ENCODE measurements at regions not wholly inside any gene's neighbourhood (a gene's known extent, or its start where the extent isn't known, plus 50 kb on each side); places are given as distances from the start of the nearest gene placed in this dataset.

DNA sequence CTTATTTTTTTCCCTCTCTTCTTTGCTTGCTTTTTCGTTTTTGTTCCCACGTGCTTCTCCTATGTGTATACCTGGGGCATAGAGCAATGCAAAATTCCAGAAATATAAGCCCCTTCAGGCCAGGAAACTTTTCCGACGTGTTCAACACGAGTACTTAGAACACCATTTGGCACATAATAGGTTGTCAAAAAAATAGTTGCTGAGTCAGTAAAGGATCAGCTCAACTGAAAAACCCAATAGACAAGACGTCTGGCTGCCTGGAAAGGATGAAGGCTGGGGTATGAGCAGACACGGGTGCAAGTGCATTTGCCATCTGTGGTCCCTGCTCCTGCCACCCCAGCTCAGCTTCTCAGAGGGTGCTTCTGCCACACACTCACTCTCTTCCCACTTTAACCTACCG is 823.0 kb upstream of the SOX11 start:
- H2BK15ac ChIP-seq (ENCODE audit: low read length): no peak overlapping the region
- no peak overlapping the region for H2AFZ ChIP-seq (ENCODE audit: low read length)
- no peak overlapping the region for H2AK5ac ChIP-seq (ENCODE audit: low read depth, low read length)
- H4K91ac ChIP-seq (ENCODE audit: low read depth, low read length, poor library complexity): no peak overlapping the region
- H4K8ac ChIP-seq (ENCODE audit: low read depth, low read length): no peak overlapping the region
- WGBS, 2 donors (ENCODE audit: extremely low coverage in 2 of 2, insufficient read length in 2 of 2, insufficient replicate concordance in 1 of 2): no CpG with 5 or more reads among the region's 8 CpGs
- H3K9me3 ChIP-seq (replicated peaks in 1 of 2; ENCODE audit: control insufficient read depth in 2 of 2, insufficient read depth in 1 of 2, low read depth in 1 of 2, low read length in 2 of 2): no peaks in the 10 kb centered on the region
- no peak for DNase-seq (ENCODE audit: low spot score)
- H3K79me1 ChIP-seq (ENCODE audit: low read depth, low read length): no peaks in the 10 kb centered on the region
- H3K4ac ChIP-seq (ENCODE audit: low read length): no peak overlapping the region
- H2BK12ac ChIP-seq (ENCODE audit: low read length): no peak overlapping the region
- no peak overlapping the region for H3K23ac ChIP-seq (ENCODE audit: low read depth, low read length, poor library complexity)
- H3K4me3 ChIP-seq (ENCODE audit: low read length in 2 of 2): no peak overlapping the region
- H3K4me1 ChIP-seq (ENCODE audit: control insufficient read depth in 2 of 2, insufficient read depth in 1 of 2, low read depth in 1 of 2, low read length in 2 of 2): peaks cover 0 to 2% of the 10 kb centered on the region in 2 donors
- no peak overlapping the region for H3K27ac ChIP-seq (replicated peaks; ENCODE audit: low read length)
- no peak overlapping the region for H3K18ac ChIP-seq (ENCODE audit: low read length)
- H3K36me3 ChIP-seq (replicated peaks in 1 of 2; ENCODE audit: control insufficient read depth in 2 of 2, insufficient read depth in 2 of 2, low read length in 2 of 2): no peaks in the 10 kb centered on the region
- no peak overlapping the region for H3K14ac ChIP-seq (ENCODE audit: low read length)
- no peak overlapping the region for H3K4me2 ChIP-seq (ENCODE audit: insufficient read depth, low read length, poor library complexity, severe bottlenecking)
- H2BK5ac ChIP-seq (ENCODE audit: low read length): no peak overlapping the region
- H3K27me3 ChIP-seq (ENCODE audit: control insufficient read depth in 3 of 3, insufficient read depth in 3 of 3, low read depth in 1 of 3, low read length in 3 of 3): no peaks in the 10 kb centered on the region
- no peak overlapping the region for H2BK120ac ChIP-seq (ENCODE audit: low read depth, low read length)
- H3K9ac ChIP-seq (ENCODE audit: low read depth, low read length, poor library complexity): no peak overlapping the region

DNA sequence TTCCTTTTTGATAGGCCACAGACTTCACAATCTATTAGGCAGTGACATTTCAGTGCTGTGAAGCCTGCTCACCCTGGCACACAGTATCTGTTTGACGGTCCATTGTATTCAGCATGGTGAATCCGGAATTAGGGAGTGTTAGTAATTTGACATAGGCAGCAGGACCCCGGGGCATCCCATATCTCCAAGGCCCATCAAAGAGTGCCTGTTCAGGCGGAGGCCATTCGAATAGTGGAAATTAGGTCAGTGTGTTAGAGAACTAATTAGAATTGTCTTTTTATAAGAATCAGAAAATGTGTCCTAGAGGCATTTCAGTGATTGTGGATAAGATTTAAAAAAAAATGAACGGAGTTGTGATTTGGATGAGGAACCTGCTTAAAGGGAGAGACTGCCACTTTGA is 818.8 kb upstream of the SOX11 start:
- 100% methylated on average over 1 of the region's 6 CpGs; no CpG with 5 or more reads in 1 of the 2 donors for WGBS, 2 donors (ENCODE audit: extremely low coverage in 2 of 2, insufficient read length in 2 of 2, insufficient replicate concordance in 1 of 2)
- Histone ChIP-seq H2BK120ac (ENCODE audit: low read depth, low read length) (no peak overlapping the region), H3K4ac (ENCODE audit: low read length) (no peak overlapping the region), H4K8ac (ENCODE audit: low read depth, low read length) (no peak overlapping the region), H2BK15ac (ENCODE audit: low read length) (no peak overlapping the region), H3K4me2 (ENCODE audit: insufficient read depth, low read length, poor library complexity, severe bottlenecking) (no peak overlapping the region), H3K14ac (ENCODE audit: low read length) (no peak overlapping the region), H3K27me3 (ENCODE audit: control insufficient read depth in 3 of 3, insufficient read depth in 3 of 3, low read depth in 1 of 3, low read length in 3 of 3) (no peaks in the 10 kb centered on the region), H3K79me1 (ENCODE audit: low read depth, low read length) (no peaks in the 10 kb centered on the region), H2AFZ (ENCODE audit: low read length) (no peak overlapping the region), H3K4me3 (ENCODE audit: low read length in 2 of 2) (no peak overlapping the region), H3K4me1 (ENCODE audit: control insufficient read depth in 2 of 2, insufficient read depth in 1 of 2, low read depth in 1 of 2, low read length in 2 of 2) (peaks cover 2 to 5% of the 10 kb centered on the region in 2 donors), H2AK5ac (ENCODE audit: low read depth, low read length) (no peak overlapping the region), H2BK12ac (ENCODE audit: low read length) (no peak overlapping the region), H3K9ac (ENCODE audit: low read depth, low read length, poor library complexity) (no peak overlapping the region), H3K27ac (replicated peaks; ENCODE audit: low read length) (no peak overlapping the region), H3K36me3 (replicated peaks in 1 of 2; ENCODE audit: control insufficient read depth in 2 of 2, insufficient read depth in 2 of 2, low read length in 2 of 2) (no peaks in the 10 kb centered on the region), H3K18ac (ENCODE audit: low read length) (no peak overlapping the region), H4K91ac (ENCODE audit: low read depth, low read length, poor library complexity) (no peak overlapping the region), H3K9me3 (replicated peaks in 1 of 2; ENCODE audit: control insufficient read depth in 2 of 2, insufficient read depth in 1 of 2, low read depth in 1 of 2, low read length in 2 of 2) (no peaks in the 10 kb centered on the region), H2BK5ac (ENCODE audit: low read length) (no peak overlapping the region), H3K23ac (ENCODE audit: low read depth, low read length, poor library complexity) (no peak overlapping the region)
- no peak for DNase-seq (ENCODE audit: low spot score)

DNA sequence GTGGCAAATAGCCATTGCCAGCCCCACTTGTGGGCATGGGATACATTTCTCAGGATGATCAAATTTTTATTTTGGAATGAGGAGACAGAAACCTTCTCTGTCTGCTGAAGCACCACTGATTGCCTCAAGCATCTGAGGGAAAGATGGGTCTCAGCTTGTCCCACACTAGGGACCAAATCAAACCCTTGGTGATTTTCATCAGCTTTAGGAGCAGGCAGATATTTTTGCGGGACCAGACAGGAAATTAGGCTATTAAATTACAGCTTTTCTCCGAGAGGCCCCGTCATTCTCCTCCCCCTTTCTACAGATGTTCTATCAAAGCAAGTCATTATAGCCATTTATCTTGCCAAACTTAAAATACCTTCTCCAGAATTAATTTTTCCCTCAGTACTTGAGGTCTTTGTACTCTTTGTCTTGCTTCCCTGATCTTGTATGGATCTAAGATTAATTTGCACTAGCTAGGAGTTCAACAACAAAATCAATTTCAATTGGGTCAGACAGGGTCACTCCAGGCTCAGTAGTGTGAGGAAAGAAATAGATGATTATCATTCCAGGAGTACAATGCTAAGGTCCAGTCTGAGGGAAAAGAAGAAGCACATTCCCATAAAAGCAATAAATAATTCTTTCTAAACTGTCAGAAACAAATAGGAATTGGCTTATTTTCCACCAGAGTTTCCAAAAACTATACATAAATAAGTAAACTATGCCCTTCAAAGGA is 818.1 kb upstream of the SOX11 start:
- H3K4ac ChIP-seq (ENCODE audit: low read length): no peak overlapping the region
- no peak overlapping the region for H3K23ac ChIP-seq (ENCODE audit: low read depth, low read length, poor library complexity)
- no peak overlapping the region for H4K91ac ChIP-seq (ENCODE audit: low read depth, low read length, poor library complexity)
- H3K9ac ChIP-seq (ENCODE audit: low read depth, low read length, poor library complexity): no peak overlapping the region
- no peak overlapping the region for H2BK120ac ChIP-seq (ENCODE audit: low read depth, low read length)
- no peak overlapping the region for H2BK12ac ChIP-seq (ENCODE audit: low read length)
- no peaks in the 10 kb centered on the region for H3K27me3 ChIP-seq (ENCODE audit: control insufficient read depth in 3 of 3, insufficient read depth in 3 of 3, low read depth in 1 of 3, low read length in 3 of 3)
- WGBS, 2 donors (ENCODE audit: extremely low coverage in 2 of 2, insufficient read length in 2 of 2, insufficient replicate concordance in 1 of 2): no CpG with 5 or more reads among the region's 3 CpGs
- H3K4me2 ChIP-seq (ENCODE audit: insufficient read depth, low read length, poor library complexity, severe bottlenecking): no peak overlapping the region
- no peak for DNase-seq (ENCODE audit: low spot score)
- no peak overlapping the region for H3K27ac ChIP-seq (replicated peaks; ENCODE audit: low read length)
- no peak overlapping the region for H3K14ac ChIP-seq (ENCODE audit: low read length)
- H3K9me3 ChIP-seq (replicated peaks in 1 of 2; ENCODE audit: control insufficient read depth in 2 of 2, insufficient read depth in 1 of 2, low read depth in 1 of 2, low read length in 2 of 2): no peaks in the 10 kb centered on the region
- no peak overlapping the region for H2BK15ac ChIP-seq (ENCODE audit: low read length)
- no peak overlapping the region for H3K18ac ChIP-seq (ENCODE audit: low read length)
- no peak overlapping the region for H3K4me3 ChIP-seq (ENCODE audit: low read length in 2 of 2)
- H2BK5ac ChIP-seq (ENCODE audit: low read length): no peak overlapping the region
- H2AFZ ChIP-seq (ENCODE audit: low read length): peak overlapping the region; percentile 52
- peaks cover 2 to 5% of the 10 kb centered on the region in 2 donors for H3K4me1 ChIP-seq (ENCODE audit: control insufficient read depth in 2 of 2, insufficient read depth in 1 of 2, low read depth in 1 of 2, low read length in 2 of 2)
- no peak overlapping the region for H2AK5ac ChIP-seq (ENCODE audit: low read depth, low read length)
- H3K36me3 ChIP-seq (replicated peaks in 1 of 2; ENCODE audit: control insufficient read depth in 2 of 2, insufficient read depth in 2 of 2, low read length in 2 of 2): no peaks in the 10 kb centered on the region
- H3K79me1 ChIP-seq (ENCODE audit: low read depth, low read length): no peaks in the 10 kb centered on the region
- no peak overlapping the region for H4K8ac ChIP-seq (ENCODE audit: low read depth, low read length)

DNA sequence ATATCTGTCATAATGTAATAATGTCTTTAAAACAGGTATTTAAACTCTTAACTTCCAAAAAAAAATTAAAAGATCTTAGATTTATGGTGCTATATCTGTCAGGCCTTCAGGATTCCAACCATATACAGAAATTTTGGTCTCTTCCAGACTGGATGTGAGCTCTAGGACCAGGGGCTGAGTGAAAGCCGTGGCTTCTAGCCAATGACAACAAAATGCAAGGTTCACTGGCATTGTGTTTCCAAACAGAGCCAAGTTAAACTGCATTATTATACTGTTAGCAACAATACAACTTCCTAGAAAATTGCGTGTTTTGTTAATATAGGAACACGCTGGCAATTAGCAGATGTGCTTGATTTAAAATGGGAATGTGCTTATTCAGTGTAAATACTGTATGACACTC is 809.8 kb upstream of the SOX11 start:
- H3K23ac ChIP-seq (ENCODE audit: low read depth, low read length, poor library complexity): no peak overlapping the region
- H3K27me3 ChIP-seq (ENCODE audit: control insufficient read depth in 3 of 3, insufficient read depth in 3 of 3, low read depth in 1 of 3, low read length in 3 of 3): no peaks in the 10 kb centered on the region
- no peak overlapping the region for H2BK120ac ChIP-seq (ENCODE audit: low read depth, low read length)
- no peak overlapping the region for H4K91ac ChIP-seq (ENCODE audit: low read depth, low read length, poor library complexity)
- no peak overlapping the region for H3K14ac ChIP-seq (ENCODE audit: low read length)
- no peak overlapping the region for H3K4ac ChIP-seq (ENCODE audit: low read length)
- no peaks in the 10 kb centered on the region for H3K36me3 ChIP-seq (replicated peaks in 1 of 2; ENCODE audit: control insufficient read depth in 2 of 2, insufficient read depth in 2 of 2, low read length in 2 of 2)
- H3K18ac ChIP-seq (ENCODE audit: low read length): no peak overlapping the region
- H2BK15ac ChIP-seq (ENCODE audit: low read length): no peak overlapping the region
- H3K4me1 ChIP-seq (ENCODE audit: control insufficient read depth in 2 of 2, insufficient read depth in 1 of 2, low read depth in 1 of 2, low read length in 2 of 2): no peaks in the 10 kb centered on the region
- H3K79me1 ChIP-seq (ENCODE audit: low read depth, low read length): no peaks in the 10 kb centered on the region
- no peak overlapping the region for H4K8ac ChIP-seq (ENCODE audit: low read depth, low read length)
- H3K4me2 ChIP-seq (ENCODE audit: insufficient read depth, low read length, poor library complexity, severe bottlenecking): no peak overlapping the region
- H3K27ac ChIP-seq (replicated peaks; ENCODE audit: low read length): no peak overlapping the region
- H2BK12ac ChIP-seq (ENCODE audit: low read length): no peak overlapping the region
- H3K4me3 ChIP-seq (ENCODE audit: low read length in 2 of 2): no peak overlapping the region
- peaks cover 0 to 5% of the 10 kb centered on the region in 2 donors for H3K9me3 ChIP-seq (replicated peaks in 1 of 2; ENCODE audit: control insufficient read depth in 2 of 2, insufficient read depth in 1 of 2, low read depth in 1 of 2, low read length in 2 of 2)
- no CpG with 5 or more reads among the region's 3 CpGs for WGBS, 2 donors (ENCODE audit: extremely low coverage in 2 of 2, insufficient read length in 2 of 2, insufficient replicate concordance in 1 of 2)
- no peak overlapping the region for H2BK5ac ChIP-seq (ENCODE audit: low read length)
- H2AFZ ChIP-seq (ENCODE audit: low read length): no peak overlapping the region
- H3K9ac ChIP-seq (ENCODE audit: low read depth, low read length, poor library complexity): no peak overlapping the region
- no peak for DNase-seq (ENCODE audit: low spot score)
- no peak overlapping the region for H2AK5ac ChIP-seq (ENCODE audit: low read depth, low read length)
